ENCODE measurements at regions not wholly inside any gene's neighbourhood (a gene's known extent, or its start where the extent isn't known, plus 50 kb on each side); places are given as distances from the start of the nearest gene placed in this dataset.

GRCh38 chr3:19641408-19641807 lies 292.6 kb downstream of the EFHB start:
- Histone ChIP-seq H3K27me3 (ENCODE audit: insufficient read depth, poor library complexity, severe bottlenecking) (no peaks in the 10 kb centered on the region), H3K4me3 (replicated peaks; ENCODE audit: insufficient read depth, low read length) (no peak overlapping the region), H3K27ac (replicated peaks) (no peak overlapping the region)
- TF ChIP-seq SPI1 (IDR thresholded peaks at IDR 0.05; ENCODE audit: borderline replicate concordance, low read depth), result no peak
- no peak for TF ChIP-seq CTCF (IDR thresholded peaks at IDR 0.05; ENCODE audit: insufficient read depth, low read length)
- TF ChIP-seq REST (IDR thresholded peaks at IDR 0.05; ENCODE audit: insufficient replicate concordance, low read depth), result no peak
- TF ChIP-seq GABPA (IDR thresholded peaks at IDR 0.05; ENCODE audit: low read depth), result no peak
- TF ChIP-seq POLR2AphosphoS5 (IDR thresholded peaks at IDR 0.05; ENCODE audit: low read depth), result no peak
- no peak for DNase-seq (ENCODE audit: low read depth in 1 of 2, low spot score in 1 of 2)

GRCh38 chr3:19632099-19633074 lies 301.6 kb downstream of the EFHB start:
- Histone ChIP-seq H3K27me3 (ENCODE audit: insufficient read depth, poor library complexity, severe bottlenecking) (no peaks in the 10 kb centered on the region), H3K4me3 (replicated peaks; ENCODE audit: insufficient read depth, low read length) (no peak overlapping the region), H3K27ac (replicated peaks) (no peak overlapping the region)
- no peak for DNase-seq (ENCODE audit: low read depth in 1 of 2, low spot score in 1 of 2)
- TF ChIP-seq SPI1 (IDR thresholded peaks at IDR 0.05; ENCODE audit: borderline replicate concordance, low read depth), result no peak
- TF ChIP-seq GABPA (IDR thresholded peaks at IDR 0.05; ENCODE audit: low read depth), result no peak
- TF ChIP-seq REST (IDR thresholded peaks at IDR 0.05; ENCODE audit: insufficient replicate concordance, low read depth), result no peak
- TF ChIP-seq CTCF (IDR thresholded peaks at IDR 0.05; ENCODE audit: insufficient read depth, low read length), result no peak
- TF ChIP-seq POLR2AphosphoS5 (IDR thresholded peaks at IDR 0.05; ENCODE audit: low read depth), result no peak

- no peak for DNase-seq (ENCODE audit: low read depth in 1 of 2, low spot score in 1 of 2)
- H3K27me3 ChIP-seq (ENCODE audit: insufficient read depth, poor library complexity, severe bottlenecking), result no peaks in the 10 kb centered on the region
- no peak for TF ChIP-seq SPI1 (IDR thresholded peaks at IDR 0.05; ENCODE audit: borderline replicate concordance, low read depth)
- H3K4me3 ChIP-seq (replicated peaks; ENCODE audit: insufficient read depth, low read length), result no peak overlapping the region
- no peak overlapping the region for H3K27ac ChIP-seq (replicated peaks)
Measured at GRCh38 chr3:19598870-19599269, 335.1 kb downstream of the EFHB start.

GRCh38 chr3:19596408-19596807 lies 337.6 kb downstream of the EFHB start:
- TF ChIP-seq CTCF (IDR thresholded peaks at IDR 0.05; ENCODE audit: insufficient read depth, low read length), result no peak
- TF ChIP-seq GABPA (IDR thresholded peaks at IDR 0.05; ENCODE audit: low read depth), result no peak
- Histone ChIP-seq H3K27ac (replicated peaks) (no peak overlapping the region), H3K27me3 (ENCODE audit: insufficient read depth, poor library complexity, severe bottlenecking) (no peaks in the 10 kb centered on the region), H3K4me3 (replicated peaks; ENCODE audit: insufficient read depth, low read length) (no peak overlapping the region)
- DNase-seq (ENCODE audit: low read depth in 1 of 2, low spot score in 1 of 2), result no peak
